Activated CD4-positive, alpha-beta T cell treated with anti-CD3 and anti-CD28 coated beads for 24 hours (primary cell): ENCODE measurements at regions not wholly inside any gene's neighbourhood (a gene's known extent, or its start where the extent isn't known, plus 50 kb on each side); places are given as distances from the start of the nearest gene placed in this dataset.
"Not testable (repeated sequence)": the region's sequence is repeated elsewhere in the genome, so short reads cannot be mapped to it uniquely, and the experiment has no call there.

Experiments
- DNase-seq, 2 donors: peaks; one replicate each; pipeline ENCODE4 v3.0.0-alpha.2; 2020; ENCODE audit warnings: low read depth in 2 of 2

DNA sequence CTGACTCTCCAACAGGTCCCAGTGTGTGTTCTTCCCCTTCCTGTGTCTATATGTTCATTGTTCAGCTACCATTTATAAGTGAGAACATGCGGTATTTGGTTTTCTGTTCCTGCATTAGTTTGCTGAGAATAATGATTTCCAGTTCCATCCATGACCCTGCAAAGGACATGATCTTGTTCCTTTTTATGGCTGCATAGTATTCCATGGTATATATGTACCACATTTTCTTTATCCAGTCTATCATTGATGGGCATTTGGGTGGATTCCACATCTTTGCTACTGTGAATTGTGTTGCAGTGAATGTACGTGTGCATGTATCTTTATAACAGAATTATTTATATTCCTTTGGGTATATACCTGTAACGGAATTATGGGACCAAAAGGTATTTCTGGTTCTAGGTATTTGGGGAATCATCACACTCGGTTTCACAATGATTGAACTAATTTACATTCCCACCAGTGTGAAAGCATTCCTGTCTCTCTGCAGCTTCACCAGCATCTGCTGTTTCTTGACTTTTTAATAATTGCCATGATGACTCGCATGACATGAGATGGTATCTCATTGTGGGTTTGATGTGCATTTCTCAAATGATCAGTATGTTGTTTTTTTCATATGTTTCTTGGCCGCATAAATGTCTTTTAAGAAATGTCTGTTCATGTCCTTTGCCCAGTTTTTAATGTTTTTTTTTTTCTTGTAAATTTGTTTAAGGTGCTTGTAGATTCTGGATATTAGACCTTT is 60.2 kb downstream of the LSMEM1 start:
- no peak for DNase-seq

DNA sequence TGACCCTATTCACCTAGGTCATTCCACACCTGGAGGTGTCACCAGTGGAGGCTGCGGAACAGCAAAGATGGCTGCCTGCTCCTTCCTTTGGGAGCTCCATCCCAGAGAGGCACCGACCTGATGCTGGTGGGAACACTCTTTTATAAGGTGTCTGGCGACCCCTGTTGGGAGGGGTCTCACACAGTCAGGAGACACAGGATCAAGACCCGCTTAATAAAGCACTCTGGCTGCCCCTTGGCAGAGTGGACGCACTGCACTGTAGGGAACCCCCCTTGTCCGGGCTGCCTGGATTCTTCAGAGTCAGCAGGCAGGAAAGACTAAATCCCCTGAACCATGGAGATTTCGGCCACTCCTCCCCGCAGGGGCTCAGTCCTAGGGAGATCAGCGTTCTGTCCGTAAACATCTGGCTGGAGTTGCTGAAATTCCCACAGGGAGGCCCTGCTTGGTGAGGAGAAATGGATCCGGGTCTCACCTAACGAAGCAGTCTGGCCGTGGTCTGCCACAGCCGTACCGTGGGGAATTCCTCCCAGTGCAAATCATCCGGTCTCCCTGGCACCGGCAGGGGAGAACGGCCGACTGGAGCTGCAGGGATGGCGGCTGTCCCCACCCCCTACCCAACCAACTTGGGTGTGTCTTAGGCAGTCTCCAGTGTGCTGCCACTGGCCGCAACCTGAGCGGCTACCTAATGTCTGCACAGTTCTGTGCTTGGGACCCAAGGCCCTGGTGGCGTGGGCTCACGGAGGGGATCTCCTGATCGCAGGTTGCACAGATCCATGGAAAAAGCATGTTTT is 66.1 kb downstream of the LSMEM1 start:
- DNase-seq, result no peak

DNA sequence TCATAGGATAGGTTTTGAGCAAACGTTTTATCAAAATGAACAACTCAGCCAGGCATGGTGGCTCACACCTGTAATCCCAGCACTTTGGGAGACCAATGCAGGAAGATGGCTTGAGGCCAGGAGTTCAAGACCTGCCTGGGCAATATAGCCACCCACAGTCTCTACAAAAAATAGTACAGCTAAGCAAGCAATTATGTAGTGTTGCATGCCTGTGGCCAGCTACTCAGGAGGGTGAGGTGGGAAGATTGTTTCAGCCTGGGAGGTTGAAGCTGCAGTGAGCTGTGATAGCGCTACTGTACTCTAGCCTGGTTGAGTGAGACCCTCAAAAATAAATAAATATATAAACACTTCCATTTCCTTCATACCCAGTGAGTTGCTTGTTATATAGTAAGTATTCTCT is 67.1 kb downstream of the LSMEM1 start:
- no peak for DNase-seq

DNA sequence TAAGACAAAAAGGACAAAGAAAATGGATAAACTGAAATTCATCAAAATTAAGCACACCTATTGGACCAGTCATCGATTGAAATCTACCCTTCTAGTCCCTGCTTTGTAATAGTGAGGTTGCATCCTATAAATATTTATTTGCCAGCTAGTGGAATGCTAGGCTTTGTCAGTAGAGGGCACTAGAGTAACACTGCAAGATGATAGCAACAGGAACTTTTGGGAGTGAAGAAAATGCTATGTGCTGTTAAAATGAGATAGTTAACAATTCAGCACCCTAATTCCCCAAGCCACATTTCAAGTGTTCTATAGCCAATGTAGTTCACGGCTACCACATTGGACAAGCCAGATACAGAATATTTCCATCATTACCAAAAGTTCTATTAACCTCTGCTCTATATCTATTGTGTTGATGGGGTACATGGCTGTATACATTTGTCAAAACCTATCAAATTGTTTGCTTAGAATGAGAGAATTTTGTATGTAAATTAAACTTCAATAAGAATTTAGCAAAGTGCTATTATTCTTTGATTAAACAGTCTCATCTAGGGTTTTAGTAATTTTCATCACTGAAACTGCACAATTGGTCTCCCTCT is 69.8 kb downstream of the LSMEM1 start:
- DNase-seq, result peak in 1 of 2 donors; percentile 31

DNA sequence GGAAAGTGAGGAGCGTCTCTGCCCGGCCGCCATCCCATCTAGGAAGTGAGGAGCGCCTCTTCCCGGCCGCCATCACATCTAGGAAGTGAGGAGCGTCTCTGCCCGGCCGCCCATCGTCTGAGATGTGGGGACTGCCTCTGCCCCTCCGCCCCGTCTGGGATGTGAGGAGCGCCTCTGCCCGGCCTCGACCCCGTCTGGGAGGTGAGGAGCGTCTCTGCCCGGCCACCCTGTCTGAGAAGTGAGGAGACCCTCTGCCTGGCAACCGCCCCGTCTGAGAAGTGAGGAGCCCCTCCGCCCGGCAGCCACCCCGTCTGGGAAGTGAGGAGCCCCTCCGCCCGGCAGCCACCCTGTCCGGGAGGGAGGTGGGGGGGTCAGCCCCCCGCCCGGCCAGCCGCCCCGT is 70.7 kb downstream of the LSMEM1 start:
- DNase-seq, result not testable (repeated sequence)

DNA sequence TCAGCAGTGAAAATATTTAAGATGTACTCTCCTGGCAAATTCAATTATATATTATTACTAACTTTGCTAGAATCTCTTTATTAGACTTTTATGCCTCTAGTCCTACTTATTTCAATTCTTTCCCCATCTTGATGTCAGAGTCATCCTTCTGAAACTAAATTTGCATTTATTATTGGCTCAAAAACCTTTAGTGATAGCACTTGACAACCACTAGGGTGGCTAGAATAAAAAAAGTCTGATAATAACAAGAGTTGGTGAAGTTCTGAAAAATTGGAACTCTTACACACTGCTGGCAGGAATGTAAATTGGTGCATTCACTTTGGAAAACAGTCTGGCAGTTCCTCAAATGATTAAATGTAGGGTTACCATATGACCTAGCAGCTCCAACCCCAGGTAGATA is 73.8 kb downstream of the LSMEM1 start:
- no peak for DNase-seq

DNA sequence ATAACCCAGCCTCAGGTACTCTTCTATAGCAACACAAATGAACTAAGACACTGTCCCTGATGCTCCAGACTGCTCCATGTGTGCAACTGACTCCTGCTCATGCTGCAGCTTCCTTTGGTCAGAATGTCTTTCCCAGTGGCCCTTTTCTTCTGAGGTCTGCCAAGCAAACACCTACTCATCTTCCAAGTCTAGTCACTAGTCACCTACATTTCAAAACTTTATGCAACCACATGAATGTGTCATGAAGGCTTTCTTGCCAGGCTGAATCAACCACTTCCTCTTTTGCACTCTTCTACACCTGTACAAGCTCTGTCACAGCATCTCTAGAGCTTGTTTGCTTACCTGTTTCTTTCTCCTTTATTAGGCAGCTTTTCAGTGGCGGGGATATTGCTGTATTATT is 75.8 kb downstream of the LSMEM1 start:
- no peak for DNase-seq

DNA sequence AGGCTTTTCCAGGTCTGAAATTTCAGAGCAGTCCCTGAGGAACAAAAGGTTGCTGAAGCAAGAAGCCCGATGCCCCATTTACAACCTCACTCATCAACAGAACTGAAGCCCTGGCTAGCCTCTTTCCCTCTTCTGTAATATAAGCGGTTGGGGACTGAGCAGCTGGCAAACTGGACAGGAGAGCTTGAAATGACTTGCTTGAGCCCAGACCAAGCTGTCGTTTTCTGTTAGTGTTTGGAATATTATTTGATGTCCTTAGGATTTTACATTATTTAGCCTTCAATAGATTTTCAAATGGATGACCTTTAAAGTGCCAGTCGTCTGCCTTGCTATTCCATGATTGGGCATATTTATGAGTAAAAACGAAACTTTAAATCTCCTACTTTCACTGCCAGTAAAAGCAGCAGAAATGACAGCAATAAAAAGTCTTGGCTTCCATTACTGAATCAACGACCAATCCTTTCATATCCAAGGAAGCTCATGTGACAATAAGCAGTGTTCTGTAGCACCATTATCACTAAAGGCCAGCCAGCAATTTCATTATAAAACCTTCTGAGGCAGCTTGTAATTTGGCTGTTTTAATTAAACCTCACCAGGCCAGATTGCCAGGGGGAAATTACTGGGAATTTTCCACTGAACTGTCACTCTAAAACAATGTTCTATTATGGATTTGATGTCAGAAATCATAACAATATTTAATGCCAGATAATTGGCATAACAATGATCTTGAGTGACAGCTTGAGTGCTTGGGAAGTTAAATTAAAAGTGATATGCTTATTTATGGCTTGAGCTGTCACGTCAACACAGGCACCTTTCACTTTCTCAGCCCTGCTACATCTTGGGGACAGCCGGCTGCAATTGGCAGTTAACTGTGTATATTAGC is 85.9 kb downstream of the LSMEM1 start:
- DNase-seq, result no peak

DNA sequence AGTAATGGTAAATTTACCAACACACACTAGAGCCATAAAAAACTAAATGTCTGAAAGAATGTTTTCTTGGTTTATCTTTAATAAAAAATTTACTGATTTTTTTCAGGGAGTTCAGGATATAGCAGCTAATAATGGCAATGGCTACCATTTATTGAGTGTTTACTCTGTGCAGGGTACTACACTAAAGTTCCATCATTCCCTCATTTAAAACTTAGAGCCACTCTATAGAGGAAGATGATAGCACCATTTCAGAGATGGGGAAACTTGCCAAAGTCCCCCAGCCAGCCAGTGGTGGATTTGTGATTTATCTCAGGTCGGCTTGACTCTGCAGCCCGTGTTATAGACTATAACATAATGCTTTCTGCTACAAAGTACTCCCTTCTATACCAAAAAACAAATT is 86.6 kb downstream of the LSMEM1 start:
- DNase-seq, result no peak

DNA sequence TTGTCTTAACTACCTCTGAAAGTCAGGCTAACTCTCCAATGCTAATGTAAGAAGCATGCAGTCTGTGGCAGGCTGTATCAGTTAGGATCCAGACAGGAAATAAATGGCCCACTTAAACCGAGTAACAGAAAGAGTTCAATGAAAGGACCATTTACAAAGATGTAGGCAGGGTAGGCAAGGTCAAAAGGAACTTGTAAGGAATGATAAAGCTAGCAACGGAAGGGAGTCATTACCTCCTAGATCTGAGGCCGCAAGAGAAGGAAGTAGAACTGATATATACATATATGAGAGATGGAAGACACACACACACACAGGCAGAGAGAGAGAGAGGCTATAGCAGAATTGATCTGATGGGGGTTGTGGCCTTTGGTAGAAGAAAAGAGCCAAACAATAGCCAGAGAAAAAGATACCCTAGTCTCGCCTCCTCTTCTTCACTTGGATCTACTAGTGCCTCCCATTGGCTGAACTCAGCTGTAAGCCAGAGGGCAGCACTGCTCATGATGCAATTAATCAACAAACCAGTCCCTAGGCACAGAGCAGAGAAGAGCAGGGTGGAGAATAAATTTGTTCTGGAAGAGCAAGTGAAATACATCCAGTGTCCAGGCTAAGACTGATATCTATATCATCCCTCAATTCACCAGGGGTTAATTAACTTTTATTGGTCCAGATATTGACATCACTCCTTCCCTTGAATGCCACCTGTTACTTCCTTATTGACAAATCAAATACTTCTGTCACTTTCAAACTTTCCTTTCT is 91.2 kb downstream of the LSMEM1 start:
- DNase-seq, result no peak

DNA sequence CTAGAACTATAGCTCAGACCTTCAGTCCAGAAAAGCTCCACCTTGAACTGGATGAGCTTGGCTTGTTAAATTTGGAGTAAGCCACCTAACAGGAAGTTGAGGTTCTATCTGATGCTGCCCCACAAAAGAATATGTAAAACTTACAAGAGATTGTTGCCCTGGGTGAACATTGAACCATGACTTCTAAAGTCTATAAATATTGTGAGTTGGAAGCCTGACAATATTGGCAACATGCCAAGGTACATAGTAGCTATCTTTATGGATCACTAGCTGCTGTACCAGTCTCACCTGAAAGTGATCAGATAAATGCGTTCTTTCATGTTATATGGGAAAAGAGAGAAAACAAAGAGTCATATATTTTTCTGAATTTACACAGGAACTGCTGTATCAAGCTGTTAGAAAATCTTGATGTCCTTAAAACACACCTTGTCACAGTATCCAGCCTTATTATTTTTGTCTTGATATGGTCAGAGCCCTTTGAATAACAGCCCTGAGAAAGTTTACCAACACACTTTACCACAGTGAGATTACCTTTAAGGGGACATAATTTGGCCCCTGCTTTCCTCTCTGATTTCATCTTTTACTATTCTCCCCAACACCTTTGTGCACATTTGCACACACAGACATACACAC is 92.0 kb downstream of the LSMEM1 start:
- no peak for DNase-seq

DNA sequence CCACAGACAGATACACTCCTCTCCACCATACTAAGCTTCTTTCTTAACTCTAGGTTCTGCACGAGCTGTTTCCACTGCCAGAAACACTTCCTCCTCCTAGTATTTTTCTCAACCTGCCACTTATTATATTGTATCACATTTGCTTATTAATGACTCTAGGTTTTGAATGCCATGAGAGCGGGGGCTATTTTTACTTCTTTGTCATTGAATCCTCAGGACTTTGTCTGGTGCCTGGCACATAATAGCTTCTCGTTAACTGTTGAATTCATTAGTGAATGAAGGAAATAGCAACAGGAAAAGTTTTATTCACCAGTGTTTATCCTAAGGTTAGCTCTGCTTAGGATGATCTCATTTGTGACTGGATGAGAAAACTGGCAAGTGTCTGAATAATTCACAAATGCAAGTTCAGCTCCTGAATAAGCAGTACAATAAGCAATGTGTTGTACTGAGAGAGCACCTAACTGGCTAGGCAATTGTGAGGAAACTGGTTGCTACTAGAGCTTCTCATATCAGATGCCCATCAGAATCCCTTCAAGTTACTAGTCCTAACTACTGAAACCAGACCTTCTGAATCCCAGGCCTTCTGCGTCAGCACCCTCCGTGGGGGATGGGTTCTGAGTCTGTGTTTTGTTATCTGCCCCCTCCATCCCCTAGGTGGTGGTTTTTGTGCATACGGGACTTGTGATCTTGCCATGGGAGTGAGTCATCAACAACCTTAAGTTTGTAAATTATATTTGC is 92.7 kb downstream of the LSMEM1 start:
- no peak for DNase-seq

DNA sequence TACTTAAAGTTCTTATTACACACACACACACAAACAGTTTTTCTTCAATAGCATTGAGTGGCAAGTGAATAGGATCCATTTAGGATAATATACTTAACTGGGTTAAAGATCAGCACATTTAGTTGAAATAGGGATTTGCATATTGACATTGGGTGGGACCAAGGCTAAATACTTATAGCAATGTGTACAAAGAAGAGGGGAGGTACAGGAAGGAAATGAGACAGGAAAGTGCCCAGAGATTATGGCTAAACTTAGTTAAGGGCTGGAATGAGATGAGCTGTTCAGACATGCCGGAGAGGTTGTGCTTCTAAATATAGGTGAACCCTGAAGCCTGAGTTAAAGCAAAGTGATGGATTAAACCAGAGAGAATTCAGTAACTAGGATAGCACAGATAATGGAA is 95.1 kb downstream of the LSMEM1 start:
- no peak for DNase-seq

DNA sequence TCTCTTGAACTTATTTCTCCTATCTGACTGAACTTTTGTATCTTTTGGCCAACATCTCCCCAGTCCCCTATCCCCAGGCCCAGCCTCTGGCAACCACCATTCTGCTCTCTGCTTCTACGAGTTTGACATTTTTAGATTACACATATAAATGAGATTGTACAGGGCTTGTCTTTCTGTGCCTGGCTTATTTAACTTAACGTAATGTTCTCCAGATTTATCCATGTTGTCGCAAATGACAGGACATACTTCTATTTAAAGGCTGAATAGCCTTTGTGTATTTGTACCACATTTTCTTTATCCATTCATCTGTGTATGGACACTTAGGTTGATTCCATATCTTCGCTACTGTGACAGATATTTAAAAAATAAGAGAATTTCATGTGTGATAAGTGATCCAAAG is 98.6 kb downstream of the LSMEM1 start:
- no peak for DNase-seq

DNA sequence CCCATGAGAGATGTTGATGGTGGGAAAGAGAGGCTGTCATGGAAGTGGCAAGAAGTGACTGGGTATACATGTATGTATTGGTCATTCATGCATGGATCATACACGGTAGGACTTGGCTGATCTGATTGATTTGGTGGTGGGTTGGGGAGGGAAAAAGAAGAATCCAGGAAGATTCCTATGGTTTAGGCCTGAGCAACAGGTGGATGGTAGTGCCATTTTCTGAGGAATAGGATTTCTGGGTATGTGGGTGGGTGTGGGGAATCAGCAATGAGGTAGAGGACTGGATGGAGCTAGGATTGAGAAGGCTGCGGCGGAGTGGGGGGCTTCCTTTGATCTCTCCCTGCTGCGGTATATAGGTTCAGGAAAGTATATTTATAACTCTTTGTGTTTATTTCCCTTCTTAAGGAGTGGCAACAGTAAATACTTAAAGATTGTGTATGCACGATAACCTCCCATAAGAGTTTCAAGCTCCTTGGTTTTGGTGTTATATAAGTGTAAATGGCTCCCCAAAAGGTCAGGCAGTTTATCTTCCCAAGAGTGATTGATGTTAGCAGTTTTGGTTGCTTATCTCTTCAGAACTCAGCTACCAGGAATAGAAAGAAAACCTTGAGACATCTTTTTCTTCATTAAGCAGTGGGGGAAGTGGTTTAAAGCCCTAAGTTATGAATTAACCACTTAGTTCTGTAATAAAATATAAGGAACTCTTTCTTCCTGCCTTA is 100.1 kb downstream of the LSMEM1 start:
- no peak for DNase-seq

DNA sequence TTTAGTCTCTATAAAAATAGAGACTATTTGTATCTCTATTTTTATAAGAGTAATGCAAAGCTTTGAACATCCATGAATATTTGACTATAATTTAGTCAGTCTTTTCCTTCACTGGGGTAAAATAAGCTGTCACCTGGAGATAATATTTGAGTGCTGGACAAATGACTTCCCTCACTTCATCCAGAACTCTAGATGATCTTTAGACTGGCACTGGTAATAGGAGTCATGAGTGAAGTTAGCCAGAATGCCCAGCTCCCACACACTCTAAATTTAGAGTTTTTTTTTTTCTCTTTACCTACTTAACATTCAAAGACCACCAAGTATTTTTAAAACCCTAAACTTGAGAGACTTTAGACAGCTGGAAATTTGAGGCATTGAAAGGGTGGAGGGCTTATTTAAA is 100.7 kb downstream of the LSMEM1 start:
- no peak for DNase-seq

DNA sequence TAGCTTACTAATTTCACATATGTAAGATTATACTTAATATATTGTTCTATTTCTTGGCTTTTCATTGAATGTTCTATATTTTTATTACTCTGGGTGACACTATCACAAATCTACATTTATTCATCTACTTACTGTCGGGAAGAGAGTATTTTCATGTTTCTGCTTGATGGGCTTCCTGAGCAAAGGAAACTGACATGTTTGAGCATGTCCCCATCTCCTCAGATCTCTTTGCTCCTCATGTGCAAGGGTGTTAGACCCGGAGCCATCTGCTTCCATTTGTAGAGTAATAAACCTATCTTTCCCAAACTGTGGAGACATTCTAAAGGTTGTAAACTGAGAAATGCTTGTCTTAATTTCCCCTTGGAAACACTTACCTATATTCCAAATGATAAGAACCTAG is 103.5 kb downstream of the LSMEM1 start:
- DNase-seq, result no peak

DNA sequence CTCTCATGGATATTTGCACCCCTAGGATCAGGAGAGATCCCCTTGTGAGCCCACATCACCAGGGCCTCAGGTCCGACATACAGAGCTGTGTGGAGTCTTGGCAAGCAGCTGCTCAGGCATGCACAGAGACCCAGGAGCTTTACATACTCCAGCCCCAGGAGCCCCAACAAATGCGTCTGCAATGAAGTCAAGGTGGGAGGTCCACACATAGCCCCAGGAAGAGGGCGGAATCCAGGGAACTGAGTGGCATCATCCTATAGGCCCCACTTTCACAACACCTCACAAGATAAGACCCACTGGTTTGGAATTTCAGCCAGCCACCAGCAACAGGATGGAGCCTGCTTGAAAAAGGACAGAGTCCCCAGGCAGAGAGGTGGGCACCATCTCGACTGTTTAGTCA is 106.7 kb downstream of the LSMEM1 start:
- no peak for DNase-seq

DNA sequence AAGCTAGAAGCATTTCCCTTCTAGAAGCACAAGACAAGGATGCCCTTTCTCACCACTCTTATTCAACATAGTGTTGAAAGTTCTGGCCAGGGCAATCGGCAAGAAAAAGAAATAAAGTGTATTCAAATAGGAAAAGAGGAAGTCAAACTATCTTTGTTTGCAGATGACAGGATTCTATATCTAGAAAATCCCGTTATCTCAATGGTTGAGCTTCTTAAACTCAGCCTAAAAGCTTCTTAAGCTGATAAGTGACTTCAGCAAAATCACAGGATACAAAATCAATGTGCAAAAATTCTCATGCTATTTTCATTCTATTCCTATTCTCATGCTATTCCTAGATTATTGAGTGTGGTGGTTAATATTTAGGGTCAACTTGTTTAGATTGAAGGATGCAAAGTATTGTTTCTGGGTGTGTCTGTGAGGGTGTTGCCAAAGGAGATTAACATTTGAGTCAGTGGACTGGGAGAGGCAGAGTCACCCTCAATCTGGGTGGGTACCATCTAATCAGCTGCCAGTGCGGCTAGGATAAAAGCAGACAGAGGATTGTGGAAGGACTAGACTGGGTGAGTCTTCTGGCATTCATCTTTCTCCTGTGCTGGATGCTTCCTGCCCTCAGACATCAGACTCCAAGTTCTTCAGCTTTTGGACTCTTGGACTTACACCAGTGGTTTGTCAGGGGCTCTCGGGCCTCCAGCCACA is 111.9 kb downstream of the LSMEM1 start:
- DNase-seq, result not testable (repeated sequence)
